Activated CD4-positive, alpha-beta T cell treated with anti-CD3 and anti-CD28 coated beads, Interleukin-2, amount 50 U/mL, for 1 hour (primary cell): ENCODE measurements at regions not wholly inside any gene's neighbourhood (a gene's known extent, or its start where the extent isn't known, plus 50 kb on each side); places are given as distances from the start of the nearest gene placed in this dataset.
"Not testable (repeated sequence)": the region's sequence is repeated elsewhere in the genome, so short reads cannot be mapped to it uniquely, and the experiment has no call there.

ENCODE experiments used
- DNase-seq: peaks from one replicate; pipeline ENCODE4 v3.0.0-alpha.2; 2020

GRCh38 chr7:69435711-69436110 lies 162.6 kb upstream of the AUTS2 start:
- DNase-seq = no peak

DNA sequence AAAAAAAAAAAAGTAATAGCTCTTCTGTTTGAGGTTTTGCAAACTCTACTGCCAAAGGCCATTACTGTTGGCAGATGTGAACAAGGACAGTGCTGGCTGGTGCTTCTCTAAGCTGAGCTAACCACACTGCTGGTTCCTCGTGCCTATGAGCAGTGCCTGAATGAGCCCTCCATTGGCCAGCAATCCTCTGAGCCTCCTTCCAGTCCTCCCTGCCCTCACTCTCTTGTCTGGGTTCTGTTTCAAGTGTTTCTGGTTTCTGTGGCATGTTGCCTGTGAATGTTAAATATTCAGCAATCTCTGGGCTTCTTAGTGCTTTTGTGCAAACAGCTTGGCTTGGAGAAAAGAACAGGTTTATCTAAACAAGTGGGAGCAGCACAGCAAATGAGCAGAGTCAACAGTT lies 161.3 kb upstream of the AUTS2 start:
- DNase-seq = no peak

- no peak for DNase-seq
Observed at GRCh38 chr7:69438584-69439412, 159.5 kb upstream of the AUTS2 start.

DNA sequence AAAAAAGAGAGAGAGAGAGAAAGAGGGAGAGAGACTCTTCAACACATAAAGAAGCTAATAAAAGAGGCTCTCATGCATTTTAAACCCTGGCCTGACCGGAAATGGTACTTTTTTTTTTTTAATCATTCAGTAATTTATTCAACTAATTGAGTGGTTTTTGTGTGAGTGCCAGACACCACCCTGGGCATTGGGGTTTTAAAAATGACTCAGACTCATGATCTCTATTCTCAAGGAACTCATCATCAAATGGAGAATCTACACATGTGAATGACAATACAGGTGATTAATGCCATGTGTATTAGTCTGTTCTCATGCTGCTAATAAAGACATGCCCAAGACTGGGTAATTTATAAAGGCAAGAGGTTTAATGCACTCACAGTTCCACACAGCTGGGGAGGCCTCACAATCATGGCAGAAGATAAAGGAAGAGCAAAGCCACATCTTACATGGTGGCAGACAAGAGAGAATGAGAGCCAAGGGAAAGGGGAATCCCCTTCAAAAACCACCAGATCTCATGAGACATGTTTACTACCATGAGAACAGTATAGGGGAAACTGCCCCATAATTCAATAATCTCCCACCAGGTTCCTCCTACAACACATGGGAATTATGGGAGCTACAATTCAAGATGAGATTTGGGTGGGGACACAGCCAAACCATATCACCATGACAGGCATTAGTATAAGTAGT lies 158.5 kb upstream of the AUTS2 start:
- no peak for DNase-seq

- DNase-seq = no peak
Observed at GRCh38 chr7:69440976-69441375, 157.3 kb upstream of the AUTS2 start.

DNA sequence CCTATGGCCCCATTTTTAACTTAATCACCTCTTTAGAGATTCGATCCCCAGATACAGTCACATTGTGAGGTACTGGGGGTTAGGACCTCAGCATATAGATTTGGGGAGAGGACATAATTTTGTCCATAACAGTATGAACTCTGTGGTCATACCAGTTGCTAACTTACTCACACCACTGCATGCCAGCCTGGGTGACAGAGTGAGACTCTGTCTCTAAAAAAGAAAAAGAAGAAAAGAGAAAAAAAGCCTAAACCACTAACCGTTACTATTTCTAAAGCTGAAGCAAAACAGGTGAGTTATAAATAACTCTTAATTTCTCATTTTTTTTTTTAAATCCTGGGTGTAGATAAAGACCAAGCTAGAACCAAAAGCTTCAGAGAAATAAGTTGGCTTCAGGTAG lies 155.1 kb upstream of the AUTS2 start:
- no peak for DNase-seq

GRCh38 chr7:69445541-69445940 lies 152.7 kb upstream of the AUTS2 start:
- no peak for DNase-seq

DNA sequence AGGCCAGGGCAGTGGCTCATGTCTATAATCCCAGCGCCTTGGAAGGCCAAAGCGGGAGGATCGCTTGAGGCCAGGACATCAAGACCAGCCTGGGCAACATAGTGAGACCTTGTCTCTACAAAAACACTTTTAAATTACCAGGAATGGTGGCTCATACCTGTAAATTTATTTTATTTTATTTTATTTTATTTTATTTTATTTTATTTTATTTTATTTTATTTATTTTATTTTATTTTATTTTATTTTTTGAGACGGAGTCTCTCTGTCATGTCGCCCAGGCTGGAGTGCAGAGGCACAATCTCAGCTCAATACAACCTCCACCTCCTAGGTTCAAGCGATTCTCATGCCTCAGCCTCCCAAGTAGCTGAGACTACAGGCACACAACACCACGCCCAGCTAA lies 152.1 kb upstream of the AUTS2 start:
- not testable (repeated sequence) for DNase-seq

- no peak for DNase-seq
Observed at GRCh38 chr7:69448071-69448470, 150.2 kb upstream of the AUTS2 start.

- no peak for DNase-seq
Observed at GRCh38 chr7:69450456-69450855, 147.8 kb upstream of the AUTS2 start.

DNA sequence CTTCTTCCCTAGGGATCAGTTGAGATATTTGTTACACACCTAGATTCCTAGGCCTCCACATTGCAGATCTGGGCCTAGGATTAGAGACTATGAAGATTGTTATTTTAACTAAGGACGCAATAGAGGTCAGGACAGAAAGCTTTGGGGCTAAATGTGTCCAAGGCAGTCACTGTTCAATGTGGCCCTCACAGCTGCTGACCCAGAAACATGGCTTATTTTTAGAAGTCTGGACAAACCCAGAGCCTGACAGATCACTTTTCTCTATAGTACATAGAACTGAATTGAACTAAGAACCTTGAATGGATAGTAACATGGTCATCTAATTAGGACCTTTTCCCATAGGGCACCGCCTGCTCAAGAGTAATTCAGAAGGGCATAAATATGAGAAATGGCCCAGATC lies 146.6 kb upstream of the AUTS2 start:
- DNase-seq = no peak

GRCh38 chr7:69452797-69453196 lies 145.5 kb upstream of the AUTS2 start:
- DNase-seq = no peak

DNA sequence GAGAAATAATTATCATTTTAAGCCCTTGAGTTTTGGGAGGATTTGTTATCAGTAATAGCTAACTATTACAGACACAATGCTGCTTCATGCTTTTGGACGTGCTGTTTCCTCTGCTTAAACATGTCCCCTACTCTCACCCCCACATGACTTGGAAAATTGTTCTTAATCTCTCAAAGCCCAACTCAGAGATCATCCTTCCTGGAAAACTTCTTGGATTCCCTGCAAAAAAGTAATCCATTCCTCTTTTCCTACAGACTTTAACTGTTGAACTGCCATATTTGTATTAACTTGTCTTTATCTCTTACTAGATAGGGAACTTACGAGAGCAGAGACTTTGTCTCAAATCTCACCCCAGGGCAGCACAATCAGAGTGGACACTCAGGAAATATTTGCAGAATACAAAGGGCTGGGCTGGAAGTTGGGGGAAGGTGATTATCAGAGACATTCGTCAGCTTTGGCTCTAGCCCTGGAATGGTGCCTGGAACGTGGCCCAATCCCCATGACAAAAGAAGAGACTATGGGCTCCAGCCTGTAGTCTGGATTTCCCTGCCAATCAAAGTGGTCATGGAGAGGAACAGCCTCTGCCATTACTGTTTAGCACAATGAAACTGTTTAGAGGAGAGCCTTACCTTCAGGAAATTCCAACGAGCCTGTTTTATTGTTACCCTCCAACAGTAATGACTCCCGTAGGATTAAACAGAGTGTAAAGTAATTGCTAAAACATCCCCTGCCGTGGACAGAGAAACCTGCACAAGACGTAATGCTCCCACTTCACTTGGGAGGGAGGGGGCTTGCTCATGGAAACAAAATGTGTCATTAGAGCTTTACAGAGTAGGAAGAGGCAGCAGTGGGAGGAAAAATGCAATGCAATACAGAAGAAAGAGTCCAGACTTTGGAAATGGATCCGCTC lies 140.4 kb upstream of the AUTS2 start:
- DNase-seq = no peak

DNA sequence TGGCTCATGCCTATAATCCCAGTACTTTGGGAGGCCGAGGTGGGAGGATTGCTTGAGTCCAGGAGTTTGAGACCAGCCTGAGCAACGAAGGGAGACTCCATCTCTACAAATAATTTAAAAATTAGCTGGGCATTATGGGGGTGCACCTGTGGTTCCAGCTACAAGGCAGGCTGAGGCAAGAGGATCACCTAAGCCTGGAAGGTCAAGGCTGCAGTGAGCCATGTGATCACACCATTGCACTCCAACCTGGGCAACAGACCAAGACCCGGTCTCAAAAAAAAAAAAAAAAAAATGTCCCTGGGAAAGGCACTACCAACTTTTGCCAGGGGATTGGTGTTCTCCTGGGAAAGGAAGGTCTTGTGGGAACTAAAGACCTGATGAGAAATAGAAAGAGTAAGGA lies 134.2 kb upstream of the AUTS2 start:
- DNase-seq = no peak

DNA sequence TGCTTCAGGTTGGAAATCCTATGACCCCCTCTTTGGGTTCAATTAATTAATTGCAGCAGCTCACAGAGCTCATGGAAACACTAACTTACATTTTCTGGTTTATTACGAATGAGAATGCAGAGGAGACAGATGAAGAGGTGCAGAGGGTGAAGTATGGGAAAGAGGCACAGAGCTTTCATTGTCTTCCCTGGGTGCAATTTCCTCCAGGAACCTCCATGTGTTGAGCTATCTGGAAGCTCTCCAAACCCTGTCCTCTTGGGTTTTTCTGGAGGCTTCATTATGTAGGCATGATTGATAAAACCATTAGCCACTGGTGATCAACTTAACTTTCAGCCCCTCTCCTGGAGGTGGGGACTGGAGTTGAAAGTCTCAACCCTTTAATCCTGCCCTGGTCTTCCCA lies 133.0 kb upstream of the AUTS2 start:
- DNase-seq = no peak

DNA sequence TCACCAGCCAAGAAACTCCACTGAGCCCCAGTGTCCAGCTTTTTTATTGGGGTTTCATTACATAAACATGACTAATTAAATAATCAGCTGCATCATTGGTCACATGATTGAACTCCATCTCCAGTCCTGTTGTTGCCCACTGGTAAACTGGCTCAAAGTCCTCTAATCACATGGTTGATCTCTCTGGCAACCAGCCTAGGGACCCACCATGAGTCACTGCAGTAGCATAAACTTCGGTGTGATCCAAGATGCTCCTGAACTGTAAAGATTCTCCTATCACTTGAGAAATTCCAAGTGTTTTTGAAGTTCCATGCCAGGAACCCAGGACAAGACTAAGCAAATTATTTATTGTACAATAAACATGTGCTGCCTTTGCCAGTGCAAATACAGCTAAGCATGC lies 130.4 kb upstream of the AUTS2 start:
- DNase-seq = no peak

DNA sequence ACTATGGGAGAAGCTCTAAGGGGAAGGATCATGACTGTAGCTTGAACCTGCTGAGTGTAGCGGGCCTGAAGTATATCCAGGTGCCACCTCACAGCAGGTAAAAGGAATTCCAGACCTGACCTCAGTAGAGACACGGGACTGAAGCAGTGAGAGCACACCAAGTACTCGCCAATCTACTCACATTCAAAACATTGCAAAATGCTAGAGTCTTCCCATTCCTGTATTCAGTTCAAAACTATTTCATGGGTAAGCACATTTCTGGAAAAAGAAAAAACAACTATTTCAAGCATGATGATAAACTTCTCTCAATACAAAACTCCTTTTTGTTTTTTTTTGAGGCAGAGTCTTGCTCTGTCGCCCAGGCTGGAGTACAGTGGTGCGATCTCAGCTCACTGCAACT lies 121.9 kb upstream of the AUTS2 start:
- DNase-seq = no peak

GRCh38 chr7:69482676-69483075 lies 115.6 kb upstream of the AUTS2 start:
- DNase-seq = no peak

- no peak for DNase-seq
Observed at GRCh38 chr7:69489533-69489932, 108.7 kb upstream of the AUTS2 start.

- DNase-seq = no peak
Observed at GRCh38 chr7:69498671-69499070, 99.6 kb upstream of the AUTS2 start.

DNA sequence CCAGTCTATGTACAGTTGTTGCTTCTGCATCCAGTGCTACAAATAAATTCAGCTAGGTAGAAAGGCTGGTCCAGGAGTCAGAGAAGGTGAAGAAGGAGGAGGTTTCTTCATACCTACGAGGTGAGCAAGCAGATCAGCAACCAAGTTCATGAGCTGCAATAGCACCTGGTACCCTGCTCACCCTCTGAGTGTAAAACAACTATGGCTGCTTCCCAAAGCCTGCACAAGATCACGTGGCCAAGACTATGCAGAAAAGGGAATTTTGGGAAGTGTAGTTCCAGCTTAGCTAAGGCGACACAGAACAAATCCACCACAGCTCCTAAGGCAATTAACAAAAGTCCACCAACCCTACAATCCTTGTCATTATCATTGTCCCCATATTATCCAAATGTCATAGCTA lies 95.9 kb upstream of the AUTS2 start:
- no peak for DNase-seq

- no peak for DNase-seq
Observed at GRCh38 chr7:69504733-69505420, 93.4 kb upstream of the AUTS2 start.

DNA sequence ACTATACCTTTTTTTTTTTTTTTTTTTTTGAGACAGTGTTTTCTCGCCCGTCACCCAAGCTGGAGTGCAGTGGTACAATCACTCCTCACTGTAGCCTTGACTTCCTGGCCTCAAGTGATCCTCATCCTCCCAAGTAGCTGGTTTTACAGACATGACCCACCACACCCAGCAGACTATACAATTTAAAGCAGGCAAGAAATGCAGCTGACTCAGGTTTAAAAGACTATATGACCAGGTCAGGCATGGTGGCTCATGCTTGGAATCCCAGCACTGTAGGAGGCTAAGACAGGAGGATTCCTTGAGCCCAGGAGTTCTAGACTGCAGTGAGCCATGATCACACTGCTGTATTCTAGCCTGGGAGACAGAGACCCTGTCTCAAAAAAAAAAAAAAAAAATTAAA lies 89.5 kb upstream of the AUTS2 start:
- DNase-seq = no peak
